Ovary (tissue), 3 donors: ENCODE measurements at regions not wholly inside any gene's neighbourhood (a gene's known extent, or its start where the extent isn't known, plus 50 kb on each side); places are given as distances from the start of the nearest gene placed in this dataset.

Experiments
- CTCF ChIP-seq, 3 donors: fragments of 450-650 bp in 2 of 3; fragments of 200-600 bp in 1 of 3; IDR thresholded peaks; one replicate each; pipeline versions ENCODE4 v1.5.1 to v1.8.0; 2016 to 2022; ENCODE audit warnings: antibody characterized with exemption in 3 of 3, mild to moderate bottlenecking in 1 of 3
- EP300 ChIP-seq: sonication (generic); formaldehyde crosslinking; IDR thresholded peaks from one replicate; pipeline ENCODE4 v1.6.1; 2017; ENCODE audit warnings: antibody characterized with exemption
- donor health status: DM: no; HTN: no; CAD: no.

GRCh38 chr1:38347446-38348175 lies 301.0 kb upstream of the POU3F1 start:
- TF ChIP-seq CTCF (IDR thresholded peaks at IDR 0.05) (no peak), EP300 (no peak)
